HG03064 (cell line): ENCODE measurements at regions not wholly inside any gene's neighbourhood (a gene's known extent, or its start where the extent isn't known, plus 50 kb on each side); places are given as distances from the start of the nearest gene placed in this dataset.
"Not testable (repeated sequence)": the region's sequence is repeated elsewhere in the genome, so short reads cannot be mapped to it uniquely, and the experiment has no call there.

Experiments
- ATAC-seq: cut with Tn5 transposase; IDR thresholded peaks from one replicate; pipeline ENCODE4 v1.9.1; 2021; ENCODE audit warnings: low read depth; ENCODE audit not compliant: unreplicated experiment

DNA sequence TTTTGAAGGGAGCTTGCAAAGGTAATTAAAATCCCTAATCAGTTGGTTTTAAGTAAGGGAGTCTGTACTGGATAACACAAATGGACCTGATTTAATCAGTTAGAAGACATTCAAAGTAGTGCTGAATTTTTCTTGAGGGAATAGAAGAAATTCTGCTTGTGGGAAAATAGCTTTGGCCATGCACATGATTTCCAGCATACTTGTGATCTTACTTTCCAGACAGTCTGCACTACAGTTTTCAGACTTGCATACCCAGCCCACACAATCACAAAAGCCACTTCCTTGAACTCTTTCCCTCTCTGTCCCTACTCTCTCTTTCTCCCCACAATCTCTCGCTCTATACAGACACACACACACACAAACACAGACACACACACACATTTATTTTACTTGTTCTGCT is 852.1 kb downstream of the PLA2G4A start:
- ATAC-seq, result no peak

DNA sequence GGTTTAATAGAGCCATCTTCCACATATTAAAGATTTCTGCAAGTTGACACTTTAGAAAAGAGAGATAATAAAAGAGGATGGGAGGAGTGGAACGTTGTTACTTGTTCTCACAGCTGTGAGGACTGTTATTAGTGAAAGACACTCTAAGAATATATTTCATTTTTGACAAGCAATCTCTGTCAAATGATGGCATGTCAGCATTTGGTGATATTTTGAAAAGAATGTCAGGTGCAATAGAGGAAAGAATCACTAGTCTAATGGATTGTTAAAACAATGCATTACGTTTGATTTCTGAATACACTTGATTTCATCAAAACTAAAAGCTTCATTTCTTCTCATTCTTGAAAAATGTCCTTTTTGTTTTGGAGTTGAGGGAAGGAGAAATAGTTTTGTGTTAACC is 853.4 kb downstream of the PLA2G4A start:
- no peak for ATAC-seq

DNA sequence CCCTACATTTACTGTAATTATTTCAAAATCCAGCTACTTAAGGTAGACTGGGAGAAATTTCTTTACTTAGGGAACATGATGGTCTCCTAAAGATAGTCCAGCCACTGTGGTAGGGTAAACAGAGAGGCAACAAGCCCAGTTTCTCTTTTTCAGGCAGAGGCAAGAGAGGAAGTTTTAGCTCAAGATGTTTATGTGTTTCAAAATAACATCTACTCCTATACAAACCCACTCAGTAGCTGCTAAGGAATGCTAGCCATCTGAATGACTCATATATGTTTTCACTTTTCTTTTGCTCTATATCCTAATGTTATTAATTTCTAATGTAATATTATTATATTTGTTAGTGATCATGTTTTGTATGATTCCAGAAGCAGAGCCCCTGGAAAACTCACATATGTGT is 856.6 kb downstream of the PLA2G4A start:
- ATAC-seq, result no peak

DNA sequence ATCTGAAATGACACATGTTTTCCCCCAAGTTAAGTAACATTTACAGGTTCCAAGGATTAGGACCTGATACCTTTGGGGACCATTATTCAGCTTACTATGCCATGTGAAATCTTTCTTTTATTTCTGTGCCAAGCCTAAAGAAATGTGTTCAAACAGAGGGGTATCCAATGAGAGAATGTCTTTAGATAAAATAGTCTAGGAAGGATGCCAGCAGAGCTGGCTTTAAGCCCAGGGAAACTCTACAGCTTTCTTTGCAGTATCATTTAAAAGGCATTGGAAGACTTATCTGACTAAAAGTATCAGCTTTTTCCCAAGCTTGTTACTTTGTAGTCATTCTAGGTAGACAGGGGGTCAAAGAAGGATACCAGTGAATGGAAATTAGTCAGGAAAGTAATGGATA is 860.4 kb downstream of the PLA2G4A start:
- ATAC-seq, result no peak

- no peak for ATAC-seq
Observed at GRCh38 chr1:187691439-187691838, 862.7 kb downstream of the PLA2G4A start.

DNA sequence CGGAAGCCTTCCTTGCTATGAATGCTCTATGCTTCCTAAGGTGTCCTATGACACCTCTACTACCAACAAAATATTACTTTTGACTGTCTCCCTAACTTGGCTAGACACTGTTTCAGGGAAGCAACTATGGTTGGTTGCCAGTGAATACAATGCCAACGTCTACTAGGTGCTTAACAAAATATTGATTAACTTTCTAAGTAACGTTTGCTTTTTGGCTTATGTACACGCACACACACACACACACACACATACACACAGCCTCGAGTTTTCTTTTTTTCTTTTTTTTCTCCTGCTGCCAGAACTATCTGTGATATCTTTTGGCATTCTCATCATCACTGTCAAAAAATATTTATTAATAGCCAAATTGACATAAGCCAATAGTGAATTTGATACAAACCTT is 864.0 kb downstream of the PLA2G4A start:
- no peak for ATAC-seq

DNA sequence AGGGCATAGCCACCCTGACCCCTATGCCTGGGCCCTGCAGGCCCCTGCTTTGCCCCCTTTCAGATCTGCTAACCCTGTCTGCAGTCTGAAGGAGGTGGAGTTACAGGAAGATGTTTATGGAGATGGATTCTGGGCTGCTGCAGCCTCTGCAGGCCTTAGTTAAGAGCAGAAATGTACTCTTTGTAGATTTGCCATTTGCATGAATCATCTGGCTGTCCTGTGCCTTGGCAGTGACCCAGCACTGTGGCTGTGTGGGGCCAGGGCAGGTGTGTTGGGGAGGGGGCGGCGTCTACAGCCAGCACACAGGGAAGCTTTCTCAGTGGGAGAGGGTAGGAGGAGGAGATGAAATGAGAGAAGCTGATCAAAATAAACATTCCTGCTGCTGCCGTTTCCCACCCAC is 867.3 kb downstream of the PLA2G4A start:
- ATAC-seq, result no peak

DNA sequence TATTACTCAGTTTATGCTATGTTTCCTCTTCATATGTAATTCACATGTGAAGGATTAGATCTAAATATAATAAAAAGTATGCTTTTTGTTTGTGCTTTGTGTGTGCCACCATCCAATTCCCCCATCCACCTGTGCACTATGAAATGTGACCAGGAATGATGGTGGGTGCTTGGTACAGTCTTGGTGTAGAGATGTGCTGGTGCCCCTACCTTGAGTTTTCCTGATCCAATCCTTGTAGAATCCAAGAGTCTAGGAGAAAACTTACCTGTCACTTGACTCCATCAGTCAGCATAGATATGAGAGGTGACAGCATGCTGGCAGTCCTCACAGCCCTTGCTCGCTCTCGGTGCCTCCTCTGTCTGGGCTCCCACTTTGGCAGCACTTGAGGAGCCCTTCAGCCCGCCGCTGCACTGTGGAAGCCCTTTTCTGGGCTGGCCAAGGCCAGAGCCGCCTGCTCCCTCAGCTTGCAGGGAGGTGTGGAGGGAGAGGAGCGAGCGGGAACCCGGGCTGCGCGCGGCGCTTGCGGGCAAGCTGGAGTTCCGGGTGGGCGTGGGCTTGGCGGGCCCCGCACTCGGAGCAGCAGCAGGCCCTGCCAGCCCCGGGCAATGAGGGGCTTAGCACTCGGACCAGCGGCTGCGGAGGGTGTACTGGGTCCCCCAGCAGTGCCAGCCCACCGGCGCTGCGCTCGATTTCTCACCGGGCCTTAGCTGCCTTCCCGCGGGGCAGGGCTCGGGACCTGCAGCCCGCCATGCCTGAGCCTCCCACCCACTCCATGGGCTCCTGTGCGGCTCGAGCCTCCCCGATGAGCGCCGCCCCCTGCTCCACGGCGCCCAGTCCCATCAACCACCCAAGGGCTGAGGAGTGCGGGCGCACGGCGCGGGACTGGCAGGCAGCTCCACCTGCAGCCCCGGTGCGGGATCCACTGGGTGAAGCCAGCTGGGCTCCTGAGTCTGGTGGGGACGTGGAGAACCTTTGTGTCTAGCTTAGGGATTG is 874.7 kb downstream of the PLA2G4A start:
- ATAC-seq, result not testable (repeated sequence)

DNA sequence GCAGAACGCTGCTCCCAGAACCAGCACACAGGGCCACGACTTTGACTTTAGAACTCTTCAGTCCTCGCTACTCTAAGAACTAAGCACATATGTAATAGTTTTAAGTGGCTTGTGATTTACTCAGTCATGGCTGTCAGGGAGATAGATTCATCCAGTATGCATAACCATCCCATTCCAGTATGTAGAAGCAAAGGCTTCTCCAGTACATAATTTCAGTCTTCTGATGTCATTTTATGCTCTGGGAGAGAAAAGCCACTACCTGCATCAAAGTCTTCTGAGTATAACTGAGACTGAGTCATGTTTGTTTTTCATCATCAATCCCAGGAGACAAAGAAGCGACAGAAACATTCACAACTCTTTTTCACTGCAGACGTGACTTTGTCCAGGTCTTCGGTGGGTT is 885.7 kb downstream of the PLA2G4A start:
- ATAC-seq, result no peak

DNA sequence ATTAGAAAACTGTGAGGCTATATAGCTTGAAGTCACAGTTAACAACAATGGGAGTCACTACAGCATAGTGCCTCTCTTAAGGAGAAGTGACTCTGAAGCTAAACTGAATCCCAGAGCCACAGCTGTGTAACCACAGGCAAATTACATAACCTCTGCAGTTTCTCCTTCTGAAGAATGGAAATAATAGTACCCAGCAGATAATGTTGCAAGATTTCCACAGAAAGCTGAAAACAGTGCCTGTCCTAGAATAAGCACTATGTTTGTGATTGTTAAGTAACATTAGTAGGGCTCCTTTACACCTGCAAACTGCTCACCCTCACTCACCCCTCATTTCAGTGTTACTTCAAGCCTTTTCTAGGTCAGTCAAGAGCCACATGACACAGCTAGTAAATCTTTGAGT is 886.7 kb downstream of the PLA2G4A start:
- no peak for ATAC-seq

DNA sequence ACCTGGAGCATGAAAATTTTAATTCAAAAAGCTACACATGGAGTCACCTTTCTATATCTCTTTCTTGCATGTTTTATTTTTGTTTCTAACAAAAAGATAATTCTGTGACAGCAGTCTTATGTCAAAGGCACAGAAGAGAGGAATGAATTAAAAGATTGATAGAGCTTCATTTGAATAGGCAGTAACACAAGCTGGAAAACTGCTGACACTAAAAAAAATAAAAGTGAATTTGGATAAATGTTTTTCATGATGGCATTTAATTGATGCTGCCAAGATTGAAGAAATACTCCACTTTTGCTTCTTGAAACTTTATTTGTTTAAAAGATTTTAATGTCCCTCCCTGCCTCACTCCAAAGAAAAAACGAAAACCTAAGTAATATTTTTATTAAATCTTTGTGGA is 887.4 kb downstream of the PLA2G4A start:
- ATAC-seq, result no peak

DNA sequence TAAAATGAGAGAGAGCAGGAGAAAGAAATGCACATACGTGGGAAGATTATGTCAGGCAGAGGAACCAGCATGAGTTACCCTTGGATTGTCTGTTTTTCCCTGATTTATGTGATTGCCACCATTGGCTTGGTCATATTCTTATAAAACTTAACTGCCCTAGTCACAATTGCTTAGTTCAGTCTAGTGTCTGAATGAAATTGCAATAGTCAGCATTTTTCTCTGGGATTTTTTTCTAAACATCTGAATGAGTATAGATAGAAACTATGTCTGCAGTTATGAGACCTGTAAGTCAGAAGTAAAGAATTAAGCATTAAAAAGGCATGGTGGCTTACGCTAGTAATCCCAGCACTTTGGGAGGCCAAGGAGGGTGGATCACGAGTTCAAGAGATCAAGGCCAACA is 889.8 kb downstream of the PLA2G4A start:
- ATAC-seq, result no peak

DNA sequence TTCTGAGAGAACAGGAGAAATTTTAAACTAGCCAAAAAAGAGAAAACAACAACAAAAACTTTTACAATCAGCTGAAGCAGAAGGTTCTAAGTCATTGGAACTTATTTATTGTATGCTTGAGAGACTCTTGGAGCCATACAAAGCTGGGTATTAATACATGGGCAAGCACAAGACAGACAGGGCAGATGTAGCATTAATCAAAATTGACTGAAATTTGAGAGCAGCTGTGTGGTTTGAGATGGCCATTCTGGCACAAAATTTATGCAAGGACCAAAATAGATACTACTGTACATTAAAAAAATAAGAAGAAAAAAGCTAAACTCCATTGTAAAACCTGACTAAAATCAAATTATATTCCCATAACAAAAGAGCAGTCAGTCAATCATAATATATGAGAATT is 892.5 kb downstream of the PLA2G4A start:
- ATAC-seq, result no peak

GRCh38 chr1:187725216-187725615 is 896.5 kb downstream of the PLA2G4A start:
- no peak for ATAC-seq

GRCh38 chr1:187733232-187733631 is 904.5 kb downstream of the PLA2G4A start:
- ATAC-seq, result no peak

DNA sequence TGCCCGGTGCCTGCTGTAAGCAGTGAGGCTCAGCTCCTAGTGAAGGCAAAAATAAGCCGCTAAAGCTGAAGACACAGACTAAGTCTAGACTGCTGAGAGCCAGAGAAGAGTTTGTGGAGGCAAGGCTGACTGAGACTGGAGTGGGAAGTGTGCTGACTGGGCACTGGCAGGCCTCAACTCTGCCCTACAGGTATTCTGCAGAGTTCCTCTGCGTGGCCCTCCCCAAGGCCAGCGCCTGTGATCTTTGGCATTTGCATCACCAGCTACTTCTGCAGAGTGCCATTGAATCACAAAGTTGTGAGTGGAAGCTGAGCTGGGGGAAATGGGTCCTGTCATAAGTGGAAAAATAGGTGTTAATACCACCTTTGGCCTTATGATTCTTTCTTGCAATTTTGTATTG is 905.7 kb downstream of the PLA2G4A start:
- ATAC-seq, result no peak

GRCh38 chr1:187744665-187745064 is 915.9 kb downstream of the PLA2G4A start:
- ATAC-seq, result no peak

DNA sequence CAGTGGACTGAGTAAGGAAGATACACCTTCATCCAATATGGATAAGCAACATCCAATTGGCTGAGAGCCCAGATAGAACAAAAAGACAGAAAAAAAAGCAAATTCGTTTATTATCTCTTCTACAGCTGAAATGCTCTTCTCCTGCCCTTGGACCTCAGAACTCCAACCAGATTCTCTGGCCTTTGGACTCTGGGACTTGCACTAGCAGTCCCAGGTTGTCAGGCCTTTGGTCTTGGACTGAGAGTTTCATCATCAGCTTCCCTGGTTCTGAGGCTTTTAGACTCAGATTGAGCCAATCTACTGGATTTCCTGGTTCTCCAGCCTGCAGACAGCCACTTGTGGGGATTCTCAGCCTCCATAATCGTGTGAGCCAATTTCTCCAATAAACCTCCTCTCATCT is 926.8 kb downstream of the PLA2G4A start:
- no peak for ATAC-seq

DNA sequence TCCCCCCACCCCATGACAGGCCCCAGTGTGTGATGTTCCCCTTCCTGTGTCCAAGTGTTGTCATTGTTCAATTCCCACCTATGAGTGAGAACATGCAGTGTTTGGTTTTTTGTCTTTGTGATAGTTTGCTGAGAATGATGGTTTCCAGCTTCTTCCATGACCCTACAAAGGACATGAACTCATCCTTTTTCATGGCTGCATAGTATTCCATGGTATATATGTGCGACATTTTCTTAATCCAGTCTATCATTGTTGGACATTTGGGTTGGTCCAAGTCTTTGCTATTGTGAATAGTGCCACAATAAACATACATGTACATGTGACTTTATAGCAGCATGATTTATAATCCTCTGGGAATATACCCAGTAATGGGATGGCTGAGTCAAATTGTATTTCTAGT is 927.9 kb downstream of the PLA2G4A start:
- not testable (repeated sequence) for ATAC-seq

- no peak for ATAC-seq
Observed at GRCh38 chr1:187759825-187760333, 931.1 kb downstream of the PLA2G4A start.

DNA sequence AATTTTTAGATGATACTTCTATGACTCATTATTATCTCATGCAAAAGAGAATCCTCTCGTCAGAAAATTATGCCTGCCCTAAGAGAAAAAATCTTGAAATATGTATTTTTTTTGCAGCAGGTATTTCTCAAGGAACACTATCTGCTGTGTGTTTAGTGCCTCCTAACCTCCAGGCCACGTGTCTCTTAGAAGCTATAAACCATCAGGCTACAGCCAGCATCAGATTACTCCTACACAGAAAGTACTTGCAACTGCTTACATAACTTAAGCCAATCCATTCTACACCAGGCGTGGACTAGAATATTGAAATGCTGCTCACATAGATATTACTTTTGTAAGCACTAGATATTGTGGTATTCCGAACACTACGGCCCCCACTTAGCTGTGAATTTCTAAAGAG is 933.4 kb downstream of the PLA2G4A start:
- no peak for ATAC-seq

GRCh38 chr1:187763465-187763864 is 934.7 kb downstream of the PLA2G4A start:
- no peak for ATAC-seq
